Fibroblast of lung (primary cell): ENCODE measurements at regions not wholly inside any gene's neighbourhood (a gene's known extent, or its start where the extent isn't known, plus 50 kb on each side); places are given as distances from the start of the nearest gene placed in this dataset.

Experiments used
- CTCF ChIP-seq, 2 donors: IDR thresholded peaks in 1 of 2; conservative IDR thresholded peaks in 1 of 2; 1 replicate in 1 of 2; 2 replicates in 1 of 2; pipeline ENCODE4 v1.5.1; 2011 to 2012; ENCODE audit warnings: low read length in 2 of 2, control low read depth in 1 of 2, inconsistent platforms in 1 of 2, low read depth in 1 of 2, mild to moderate bottlenecking in 1 of 2
- EZH2 ChIP-seq: IDR thresholded peaks from 2 replicates; pipeline ENCODE4 v1.5.1; 2012; ENCODE audit warnings: low read length, control low read depth, mild to moderate bottlenecking; ENCODE audit errors: missing control alignments

GRCh38 chr6:130293800-130294199 is 71.0 kb upstream of the SAMD3 start:
- TF ChIP-seq CTCF (conservative IDR thresholded peaks at IDR 0.05 in 1 of 2, IDR thresholded peaks at IDR 0.05 in 1 of 2; ENCODE audit: low read depth in 1 of 2, low read length in 2 of 2): peak; percentile 69 to 88
- no peak for TF ChIP-seq EZH2
